ENCODE measurements at regions not wholly inside any gene's neighbourhood (a gene's known extent, or its start where the extent isn't known, plus 50 kb on each side); places are given as distances from the start of the nearest gene placed in this dataset.
"Not testable (repeated sequence)": the region's sequence is repeated elsewhere in the genome, so short reads cannot be mapped to it uniquely, and the experiment has no call there.

DNA sequence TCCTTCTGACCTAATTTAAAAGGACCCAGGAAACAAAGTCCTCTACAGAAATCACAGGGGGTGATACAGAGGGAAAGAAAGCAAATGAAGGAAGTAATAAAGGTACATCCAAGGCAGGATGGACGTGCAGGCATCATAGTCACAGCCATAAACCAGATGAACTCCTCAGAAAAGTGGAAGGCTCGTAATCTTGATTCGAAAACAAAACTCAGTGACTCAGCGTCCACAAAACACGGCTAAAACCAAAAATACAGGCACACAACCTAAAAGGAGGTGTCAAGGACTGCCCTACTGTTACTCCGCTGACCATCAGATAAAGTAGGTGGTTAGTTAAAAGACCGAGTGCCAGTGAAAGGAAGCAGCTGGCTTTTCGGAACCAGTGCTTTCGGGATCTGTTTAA, 81.5 kb downstream of the TRIM69 start:
- not testable (repeated sequence) for DNase-seq

DNA sequence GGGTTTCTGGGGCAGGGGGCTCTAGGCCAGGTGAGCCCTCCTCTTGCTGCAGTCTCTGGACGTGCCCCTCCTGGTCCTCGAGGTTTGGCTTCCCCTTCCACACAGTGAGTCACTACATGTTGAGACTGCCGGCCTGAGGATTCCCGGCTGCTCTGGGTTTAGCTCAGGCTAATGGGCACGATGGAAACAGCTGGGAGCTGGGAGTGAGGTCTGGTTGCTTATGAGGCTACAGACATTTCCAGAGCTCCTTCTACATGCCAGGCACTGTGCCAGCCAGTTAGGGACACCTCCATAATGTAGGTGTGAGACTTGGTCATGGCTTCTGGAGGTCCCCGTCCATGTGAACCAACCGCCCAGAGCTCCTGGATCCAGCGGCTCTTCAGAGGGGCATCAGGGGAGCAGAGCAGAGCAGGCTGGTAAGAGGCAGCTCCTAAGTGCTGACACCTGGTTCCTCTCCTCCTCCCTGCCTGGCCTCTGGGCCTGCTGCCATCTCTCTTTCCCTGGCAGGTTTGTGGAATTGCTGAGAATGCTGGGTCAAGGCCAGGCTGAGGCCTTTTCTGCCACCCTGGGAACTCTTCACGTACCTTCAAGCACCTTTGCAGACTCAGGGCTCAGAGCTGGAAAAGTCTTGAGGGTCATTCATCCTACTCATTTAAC, 83.1 kb downstream of the TRIM69 start:
- not testable (repeated sequence) for DNase-seq

DNA sequence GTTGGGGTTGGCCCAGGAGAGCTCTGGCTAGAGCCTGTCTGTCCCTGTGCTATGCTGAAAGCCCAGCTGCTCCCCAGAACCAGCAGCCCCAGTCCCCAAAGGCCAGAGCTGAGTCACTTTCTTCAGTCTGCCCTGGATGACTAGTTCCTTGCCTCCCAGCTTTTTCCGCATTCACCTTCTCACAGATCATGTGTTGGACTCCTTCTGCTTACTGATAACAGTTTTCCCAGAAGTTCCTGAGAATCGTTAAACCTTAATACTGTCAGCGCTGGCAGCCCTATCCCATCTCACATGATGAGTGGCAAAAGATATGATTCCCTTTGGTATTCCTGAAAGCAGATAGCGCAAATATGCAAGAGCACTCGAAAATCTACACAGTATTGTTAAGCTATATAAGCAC, 84.2 kb downstream of the TRIM69 start:
- not testable (repeated sequence) for DNase-seq

DNA sequence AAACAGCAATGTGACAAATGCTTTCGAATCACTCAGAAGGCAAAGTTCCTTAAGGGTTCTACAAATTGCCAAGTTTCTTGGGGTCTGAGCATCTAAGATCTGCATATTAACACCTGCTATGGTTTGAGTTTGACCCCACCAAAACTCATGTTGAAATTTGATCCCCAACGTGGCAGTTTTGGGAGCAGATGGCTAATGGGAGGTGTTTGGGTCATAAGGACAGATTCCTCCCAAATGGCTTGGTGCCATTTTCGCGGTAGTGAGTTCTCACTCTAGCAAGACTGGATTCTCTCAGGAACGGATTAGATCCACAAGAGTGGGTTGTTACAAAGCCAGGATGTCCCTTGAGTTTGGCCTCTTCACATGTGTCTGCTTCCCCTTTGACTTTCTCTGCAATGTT, 84.6 kb downstream of the TRIM69 start:
- DNase-seq = not testable (repeated sequence)

DNA sequence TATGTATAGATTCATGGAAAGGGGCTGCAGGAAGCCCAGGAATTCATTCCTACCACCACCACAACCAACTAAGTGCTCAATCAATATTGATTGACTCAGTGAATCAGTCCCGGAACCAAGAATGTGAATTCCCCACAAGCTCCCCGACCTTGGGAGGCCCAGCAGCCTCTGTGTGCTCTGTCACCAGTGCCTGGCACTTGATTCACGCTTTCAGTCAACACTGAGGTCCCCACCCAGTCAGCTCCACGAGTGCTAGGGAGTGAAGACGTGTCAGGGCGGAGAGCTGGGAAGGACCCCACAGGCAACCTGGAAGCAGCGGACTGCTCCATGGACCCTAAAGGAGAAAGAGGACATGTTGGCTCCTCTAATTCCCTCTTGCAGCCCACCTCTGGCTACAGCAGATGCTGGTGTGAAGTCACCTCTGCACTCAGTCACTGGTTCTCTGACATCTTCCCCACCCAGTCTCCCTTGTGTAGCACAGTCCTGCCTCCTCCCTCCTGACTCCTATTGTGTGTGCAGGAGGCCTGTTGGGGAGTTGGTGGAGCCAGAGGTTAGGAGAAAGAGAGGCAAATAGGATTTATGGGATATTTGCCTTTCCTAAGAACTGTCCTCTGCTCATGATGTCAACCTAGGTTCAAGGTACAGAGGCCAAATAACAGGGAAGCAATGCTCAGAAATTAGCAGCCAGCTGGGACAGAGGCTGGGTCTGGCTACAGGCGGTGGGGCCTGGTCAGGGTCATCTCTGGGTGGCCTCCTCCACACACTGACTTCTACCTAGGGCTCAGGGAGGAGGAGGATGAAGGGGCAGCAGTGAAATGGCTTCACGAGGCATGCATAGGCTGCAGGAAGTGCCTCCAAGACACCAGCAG, 88.2 kb downstream of the TRIM69 start:
- DNase-seq = not testable (repeated sequence)

DNA sequence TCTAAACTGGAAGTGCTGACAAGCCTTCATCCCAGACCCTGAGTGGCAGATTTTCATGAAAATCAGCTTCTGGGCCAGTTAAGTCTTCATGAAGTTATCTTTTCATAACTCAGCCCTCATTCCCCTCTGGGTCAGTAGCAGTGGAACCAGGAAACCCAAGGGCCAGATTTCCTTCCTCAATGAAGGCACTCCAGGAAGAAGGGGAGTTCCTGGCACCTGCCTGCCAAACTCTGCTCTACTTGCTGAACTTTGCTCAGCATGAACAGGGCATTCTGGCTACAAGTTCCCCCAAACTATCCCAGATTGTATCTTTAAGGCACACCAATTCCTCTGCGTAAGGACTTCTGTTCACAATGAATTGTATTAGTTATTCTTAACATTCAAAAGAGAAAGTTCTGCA, 90.3 kb downstream of the TRIM69 start:
- not testable (repeated sequence) for DNase-seq

DNA sequence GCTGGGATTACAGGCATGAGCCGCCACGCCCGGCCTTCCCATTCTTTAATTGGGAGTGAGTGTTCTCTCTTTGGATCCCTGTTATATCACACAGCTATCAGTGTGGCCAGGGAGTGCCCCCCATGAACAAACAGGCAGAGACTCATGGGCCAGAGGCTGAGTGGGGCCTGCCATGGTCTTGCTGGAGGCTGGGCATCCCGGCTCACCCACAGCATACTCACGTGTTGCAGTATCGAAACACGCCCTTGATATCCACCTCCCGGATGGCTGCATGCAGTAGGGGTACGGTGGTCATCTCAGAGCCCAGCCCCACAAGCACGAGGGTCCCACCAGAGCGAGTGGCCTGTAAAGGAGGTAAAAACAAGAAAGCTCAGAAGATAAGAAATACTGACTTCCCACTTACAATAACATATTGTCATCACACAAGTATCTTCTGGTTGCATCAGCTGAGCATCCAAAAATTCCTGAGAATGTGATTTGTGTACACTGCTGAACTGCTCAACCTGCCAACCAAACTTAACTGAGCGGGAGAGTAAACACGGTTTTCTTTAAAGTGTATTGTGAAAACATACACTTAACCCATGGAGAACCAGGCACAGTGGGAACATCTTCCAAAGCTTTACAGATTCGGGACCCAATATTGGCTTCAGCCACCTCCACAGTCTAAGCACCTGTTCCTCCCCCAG, 92.0 kb downstream of the TRIM69 start:
- not testable (repeated sequence) for DNase-seq

DNA sequence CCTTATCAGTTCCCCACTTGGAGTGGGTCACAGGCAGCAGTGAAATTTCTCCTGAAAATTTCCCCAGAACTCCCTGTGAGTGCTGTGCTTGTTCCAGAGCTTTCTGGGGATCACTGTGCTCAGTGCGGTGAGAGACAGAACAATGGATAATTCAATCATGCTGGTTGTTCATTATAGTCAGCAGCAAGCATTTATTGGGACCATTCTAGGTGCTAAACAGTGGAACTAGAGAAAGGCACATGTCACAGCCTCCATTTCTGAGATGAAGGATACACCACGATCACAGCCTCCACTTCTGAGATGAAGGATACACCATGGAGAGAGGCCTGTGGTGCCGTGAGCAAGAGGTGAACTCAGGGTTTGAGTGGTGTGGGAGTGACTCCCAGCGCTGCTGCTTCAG, 92.8 kb downstream of the TRIM69 start:
- DNase-seq = not testable (repeated sequence)

DNA sequence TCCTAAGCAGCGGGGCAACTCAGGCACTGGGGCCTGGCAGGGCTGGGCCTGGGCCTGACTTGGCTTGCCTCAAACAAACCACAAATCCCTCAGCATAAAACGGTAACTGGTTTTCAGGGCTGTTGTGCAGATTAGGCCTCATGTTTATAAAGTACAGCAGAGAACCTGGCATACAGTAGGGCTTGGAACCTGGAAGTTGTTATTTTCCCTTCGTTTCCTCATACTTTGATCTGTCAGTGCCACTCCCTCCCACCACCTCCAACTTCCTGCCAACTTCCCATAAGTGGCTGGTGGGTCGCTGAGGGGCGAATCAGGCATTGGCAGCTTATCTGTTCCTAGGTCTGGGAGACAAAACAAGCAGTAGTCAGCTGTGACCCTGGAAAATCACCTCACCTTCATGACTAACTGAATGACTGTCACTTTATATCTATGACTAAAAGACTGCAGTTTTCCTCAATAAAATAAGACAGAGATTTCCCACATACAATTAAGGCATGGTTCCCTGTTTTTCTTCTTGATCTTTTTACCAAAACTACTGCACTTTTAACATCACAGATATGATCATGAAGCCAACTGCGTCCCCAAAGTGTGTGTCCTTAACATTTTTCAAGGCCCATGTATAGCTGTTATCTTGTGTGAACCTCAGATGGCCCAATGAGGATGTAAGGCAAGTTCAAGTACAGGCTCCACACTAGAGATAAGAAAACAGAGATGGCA, 94.5 kb downstream of the TRIM69 start:
- DNase-seq = not testable (repeated sequence)

DNA sequence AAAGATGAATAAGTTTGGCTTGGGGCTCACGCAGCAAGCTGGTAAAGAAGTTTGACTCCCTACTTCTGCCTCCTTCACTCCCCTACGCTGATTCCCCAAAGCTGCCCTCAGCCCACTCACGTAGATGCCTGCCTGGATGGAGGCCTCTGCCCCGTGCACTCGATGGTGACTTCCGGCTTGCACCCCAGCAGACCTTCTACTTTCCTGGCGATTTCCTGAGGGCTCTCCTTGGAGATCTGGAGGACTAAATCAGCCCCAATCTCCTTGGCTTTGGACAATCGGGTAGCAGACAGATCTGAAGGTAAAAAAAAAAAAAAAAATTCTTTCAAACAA, 95.0 kb downstream of the TRIM69 start:
- not testable (repeated sequence) for DNase-seq

DNA sequence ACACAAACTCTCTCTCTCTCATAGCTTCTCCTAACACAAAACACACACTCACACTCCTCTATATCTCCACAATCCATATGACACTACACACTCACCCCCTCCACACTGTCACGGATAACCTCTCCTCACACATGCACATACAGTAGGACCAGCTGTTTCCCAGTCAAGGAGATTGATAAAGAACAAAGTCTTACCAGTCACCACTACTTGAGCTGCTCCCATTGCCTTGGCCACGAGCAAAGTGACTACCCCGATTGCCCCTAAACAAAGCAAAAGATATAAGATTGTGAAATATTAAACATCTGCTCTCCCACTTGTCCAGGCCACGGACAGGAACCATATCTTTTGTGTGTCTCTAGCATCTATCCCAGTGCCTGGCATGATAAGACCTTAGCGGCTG, 95.8 kb downstream of the TRIM69 start:
- not testable (repeated sequence) for DNase-seq

DNA sequence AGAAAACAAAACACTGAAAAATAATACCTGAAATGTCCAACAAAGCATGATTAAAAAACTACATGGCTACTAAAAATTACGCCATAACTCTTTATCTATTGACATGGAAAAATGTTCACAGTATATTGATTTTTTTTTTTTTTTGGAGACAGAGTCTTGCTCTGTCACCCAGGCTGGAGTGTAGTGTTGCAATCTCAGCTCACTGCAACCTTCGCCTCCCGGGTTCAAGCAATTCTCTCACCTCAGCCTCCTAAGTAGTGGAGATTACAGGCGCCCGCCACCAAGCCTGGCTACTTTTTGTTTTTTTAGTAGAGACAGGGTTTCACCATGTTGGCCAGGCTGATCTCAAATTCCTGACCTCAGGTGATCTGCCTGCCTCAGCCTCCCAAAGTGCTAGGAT, 96.8 kb downstream of the TRIM69 start:
- DNase-seq = not testable (repeated sequence)

DNA sequence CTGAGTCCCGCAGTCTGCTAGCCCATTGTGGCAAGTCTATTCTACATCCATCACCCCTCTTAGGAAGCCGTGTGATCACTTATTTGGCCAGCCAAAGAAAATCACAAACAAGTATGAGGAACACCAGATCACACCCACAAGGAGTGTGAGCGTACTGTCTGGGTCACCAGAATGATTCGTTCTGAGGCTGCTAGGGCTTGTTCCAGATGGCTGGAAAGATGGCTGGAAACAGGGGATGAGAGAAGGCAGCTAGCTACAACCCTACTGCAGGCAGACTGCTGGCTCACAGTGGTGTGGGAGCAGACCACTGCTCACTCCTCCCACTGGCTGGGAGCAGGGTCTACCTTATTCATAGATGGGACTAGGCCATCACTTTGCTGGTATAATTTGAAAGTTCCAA, 97.4 kb downstream of the TRIM69 start:
- not testable (repeated sequence) for DNase-seq

DNA sequence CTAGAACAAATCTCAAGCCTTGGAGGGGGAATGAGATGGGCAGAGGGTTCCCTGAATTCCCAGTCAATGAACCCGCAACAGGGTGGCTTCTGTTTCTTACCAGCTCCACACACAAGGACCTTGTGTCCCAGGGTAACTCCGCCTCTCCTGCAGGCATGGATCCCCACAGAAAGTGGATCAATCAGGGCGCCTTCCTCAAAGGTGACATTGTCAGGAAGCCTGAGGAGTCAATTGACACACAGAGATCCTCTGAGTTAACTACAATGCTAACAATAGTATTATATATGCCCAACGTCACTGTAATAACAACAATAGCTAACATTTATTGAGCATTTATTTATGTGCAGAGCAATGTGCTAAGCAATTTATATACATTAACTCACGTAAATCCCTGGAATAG, 98.8 kb downstream of the TRIM69 start:
- not testable (repeated sequence) for DNase-seq

DNA sequence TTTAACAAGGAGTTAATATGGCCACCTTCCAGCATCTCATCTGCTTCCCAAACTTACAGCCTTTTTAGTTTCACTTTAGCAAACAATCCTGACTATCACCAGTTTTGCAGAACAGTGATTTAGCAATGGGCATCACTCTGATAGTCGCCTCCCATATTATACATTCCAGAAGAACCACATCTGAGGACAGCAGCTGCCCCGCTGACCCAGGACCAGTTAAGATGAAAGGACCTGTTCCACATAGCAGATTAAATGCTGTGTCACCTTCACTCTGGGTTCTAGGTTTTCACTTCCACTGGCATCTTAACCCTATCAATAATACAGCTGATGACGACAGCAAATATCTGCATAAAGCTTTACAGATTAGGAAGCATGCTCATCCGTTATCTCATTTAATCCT, 99.8 kb downstream of the TRIM69 start:
- DNase-seq = no peak

DNA sequence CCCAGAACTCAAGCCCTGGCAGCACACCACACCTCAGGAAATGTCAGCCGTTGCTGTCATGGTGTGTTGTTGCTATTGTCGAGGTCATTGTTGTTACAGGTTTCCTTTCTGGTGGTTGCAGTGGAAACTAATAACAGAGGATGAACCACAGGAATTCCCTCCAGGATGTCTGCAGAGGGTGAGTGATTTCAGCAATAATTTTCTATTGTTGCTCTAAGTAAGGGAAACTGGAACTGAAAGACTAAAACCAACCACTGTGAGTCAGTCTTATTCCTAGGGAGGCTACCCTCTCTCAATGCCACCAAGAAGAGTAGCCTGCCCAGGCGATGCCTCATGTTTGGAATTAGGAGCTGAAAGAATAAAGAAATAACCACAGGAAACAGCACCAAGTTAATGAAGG, 102.6 kb downstream of the TRIM69 start:
- not testable (repeated sequence) for DNase-seq

DNA sequence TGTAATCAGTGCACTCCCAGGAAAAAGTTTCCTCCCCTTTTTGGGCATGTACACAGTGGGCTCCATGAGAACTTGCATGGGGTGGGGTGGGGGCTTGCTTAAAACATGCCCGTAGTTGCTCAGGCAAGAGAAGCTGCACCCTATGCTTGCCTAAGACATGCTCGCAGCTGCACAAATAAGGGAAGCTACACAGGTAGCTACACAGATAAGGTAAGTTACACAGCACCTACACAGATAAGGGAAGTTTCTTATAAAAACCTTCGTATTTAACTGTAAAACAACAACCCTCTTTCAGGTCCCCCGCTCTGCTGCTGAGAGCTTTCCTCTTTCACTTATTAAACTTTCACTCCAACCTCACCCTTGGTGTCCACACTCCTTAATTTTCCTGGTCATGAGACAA, 105.4 kb downstream of the TRIM69 start:
- not testable (repeated sequence) for DNase-seq

DNA sequence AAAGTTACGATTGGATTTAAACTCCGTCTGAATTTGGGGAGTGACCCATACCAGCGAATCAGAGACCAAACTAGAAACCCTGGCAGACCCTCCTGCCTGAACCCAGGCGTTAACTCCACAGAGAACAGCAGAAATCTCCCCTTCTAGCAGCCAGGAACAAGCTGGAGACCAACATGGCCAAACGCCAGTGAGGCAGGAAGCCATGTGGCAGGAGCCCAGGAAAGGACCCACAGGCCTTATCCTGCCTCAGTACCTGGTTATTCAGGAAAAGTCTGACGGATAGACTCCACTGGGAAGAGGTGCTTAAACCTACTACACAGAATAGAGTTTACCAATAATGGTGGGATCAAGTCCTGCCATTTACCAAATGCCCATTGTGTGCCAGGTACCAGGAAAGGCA, 106.6 kb downstream of the TRIM69 start:
- DNase-seq = not testable (repeated sequence)

DNA sequence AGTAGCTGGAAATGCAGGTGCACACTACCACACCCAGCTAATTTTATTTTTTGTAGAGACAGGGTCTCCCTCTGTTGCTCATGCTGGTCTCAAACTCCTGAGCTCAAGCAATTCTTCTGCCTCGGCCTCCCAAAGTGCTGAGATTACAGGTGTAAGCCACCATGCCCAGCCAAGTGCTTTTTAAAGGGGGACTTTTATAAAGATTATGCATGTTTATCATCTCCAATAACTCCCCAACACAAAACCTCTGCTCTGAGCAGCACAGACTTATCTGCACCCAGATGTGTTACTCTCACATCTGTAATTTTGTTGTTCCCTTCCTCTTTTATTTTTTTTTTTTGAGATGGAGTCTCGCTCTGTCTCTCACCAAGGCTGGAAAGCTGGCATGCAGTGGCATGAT, 108.6 kb downstream of the TRIM69 start:
- not testable (repeated sequence) for DNase-seq

DNA sequence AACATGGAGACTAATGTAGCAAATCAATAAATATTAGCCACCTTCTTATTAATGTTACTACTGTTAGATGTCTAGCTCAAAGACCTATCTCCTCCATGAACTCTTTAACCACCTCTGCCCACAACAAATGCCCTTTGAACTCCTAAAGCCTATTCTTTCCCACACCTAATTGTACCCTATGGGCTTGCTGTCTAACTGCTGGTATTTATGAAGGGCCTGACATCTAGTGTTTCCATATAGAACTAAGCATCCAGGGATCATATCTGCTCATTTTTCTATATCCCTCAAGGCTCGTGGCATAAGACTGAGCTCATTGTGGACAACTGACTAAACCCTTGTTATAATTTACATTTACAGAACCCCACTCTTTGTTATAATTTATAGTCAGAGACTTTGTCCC, 109.8 kb downstream of the TRIM69 start:
- DNase-seq = not testable (repeated sequence)

DNA sequence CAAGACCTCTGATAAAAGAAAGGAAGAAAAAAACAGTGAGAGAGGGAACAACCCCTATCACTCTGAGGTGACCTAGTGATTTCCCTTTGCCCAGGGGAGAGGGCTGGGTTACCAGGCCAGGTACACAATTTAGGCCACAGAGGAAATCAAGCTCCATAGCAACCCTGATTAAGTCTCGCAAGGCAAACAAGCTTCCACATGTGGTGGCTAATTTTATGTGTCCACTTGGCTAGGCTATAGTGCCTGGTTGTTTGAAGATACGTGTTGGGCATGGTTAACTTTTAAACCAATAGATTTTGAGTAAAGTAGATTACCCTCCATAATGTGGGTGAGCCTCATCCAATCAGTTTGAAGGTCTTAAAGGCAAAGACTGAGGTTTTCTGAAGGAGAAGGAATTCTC, 108.9 kb upstream of the TERB2 start:
- not testable (repeated sequence) for DNase-seq

DNA sequence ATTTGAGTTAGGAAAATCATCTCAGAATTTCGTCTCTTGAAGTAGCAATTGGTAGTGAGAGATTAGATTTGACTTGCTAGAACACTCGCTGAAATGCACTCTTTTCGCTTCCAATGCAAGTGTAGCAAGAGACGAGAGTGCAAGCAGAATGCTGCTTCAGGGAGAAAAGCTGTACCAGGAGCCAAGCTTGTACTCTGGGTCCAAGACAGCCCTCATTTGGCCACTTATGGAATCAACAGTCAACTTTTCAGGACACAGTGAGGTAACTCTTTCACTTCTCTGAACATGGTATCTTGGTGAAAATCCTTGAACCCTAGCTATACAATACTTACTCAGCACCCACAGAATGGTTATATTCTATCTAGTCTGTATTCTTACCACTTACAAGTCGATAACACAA, 107.6 kb upstream of the TERB2 start:
- DNase-seq = not testable (repeated sequence)
